ENCODE measurements at regions not wholly inside any gene's neighbourhood (a gene's known extent, or its start where the extent isn't known, plus 50 kb on each side); places are given as distances from the start of the nearest gene placed in this dataset.

GRCh38 chr2:36214691-36215090, 140.9 kb upstream of the CRIM1 start:
- no peaks in the 10 kb centered on the region for H4K20me1 ChIP-seq (ENCODE audit: low read depth, low read length)
- TF ChIP-seq CTCF (IDR thresholded peaks at IDR 0.05; ENCODE audit: insufficient read depth, low read length, poor library complexity, severe bottlenecking) (no peak), EZH2phosphoT487 (conservative IDR thresholded peaks at IDR 0.05; ENCODE audit: low read length) (no peak)
- no peak overlapping the region for H3K9ac ChIP-seq (ENCODE audit: low read length)
- H2AFZ ChIP-seq (ENCODE audit: low read depth, low read length, severe bottlenecking), result no peak overlapping the region
- no peaks in the 10 kb centered on the region for H3K36me3 ChIP-seq (ENCODE audit: low read length)
- no peaks in the 10 kb centered on the region for H3K9me3 ChIP-seq (ENCODE audit: insufficient read depth, low read length)
- H3K4me2 ChIP-seq (ENCODE audit: low read depth, low read length, poor library complexity, severe bottlenecking), result no peak overlapping the region
- H3K27me3 ChIP-seq (ENCODE audit: low read length), result no peaks in the 10 kb centered on the region
- H3F3A ChIP-seq (ENCODE audit: insufficient read depth), result no peaks in the 10 kb centered on the region
- no peaks in the 10 kb centered on the region for H3K79me2 ChIP-seq (ENCODE audit: insufficient read depth, low read length)
- no peak overlapping the region for H3K4me3 ChIP-seq (ENCODE audit: insufficient read depth, low read length, poor library complexity, severe bottlenecking)
- H3K9me2 ChIP-seq (replicated peaks; ENCODE audit: insufficient read depth, low read length), result no peaks in the 10 kb centered on the region
- no peak overlapping the region for H3K27ac ChIP-seq (ENCODE audit: low read depth, low read length)

- no peaks in the 10 kb centered on the region for H3K36me3 ChIP-seq (ENCODE audit: low read length)
- TF ChIP-seq CTCF (IDR thresholded peaks at IDR 0.05; ENCODE audit: insufficient read depth, low read length, poor library complexity, severe bottlenecking) (no peak), EZH2phosphoT487 (conservative IDR thresholded peaks at IDR 0.05; ENCODE audit: low read length) (no peak)
Observed at GRCh38 chr2:36203366-36203765, 152.2 kb upstream of the CRIM1 start.

GRCh38 chr2:36197181-36197971, 158.2 kb upstream of the CRIM1 start:
- no peaks in the 10 kb centered on the region for H4K20me1 ChIP-seq (ENCODE audit: low read depth, low read length)
- H3F3A ChIP-seq (ENCODE audit: insufficient read depth), result no peaks in the 10 kb centered on the region
- H3K9ac ChIP-seq (ENCODE audit: low read length), result no peak overlapping the region
- no peaks in the 10 kb centered on the region for H3K79me2 ChIP-seq (ENCODE audit: insufficient read depth, low read length)
- no peak for TF ChIP-seq EZH2phosphoT487 (conservative IDR thresholded peaks at IDR 0.05; ENCODE audit: low read length)
- TF ChIP-seq CTCF (IDR thresholded peaks at IDR 0.05; ENCODE audit: insufficient read depth, low read length, poor library complexity, severe bottlenecking), result no peak
- no peak overlapping the region for H3K4me2 ChIP-seq (ENCODE audit: low read depth, low read length, poor library complexity, severe bottlenecking)
- no peaks in the 10 kb centered on the region for H3K36me3 ChIP-seq (ENCODE audit: low read length)
- no peaks in the 10 kb centered on the region for H3K9me2 ChIP-seq (replicated peaks; ENCODE audit: insufficient read depth, low read length)
- H3K27me3 ChIP-seq (ENCODE audit: low read length), result no peaks in the 10 kb centered on the region
- H2AFZ ChIP-seq (ENCODE audit: low read depth, low read length, severe bottlenecking), result no peak overlapping the region
- H3K9me3 ChIP-seq (ENCODE audit: insufficient read depth, low read length), result no peaks in the 10 kb centered on the region
- no peak overlapping the region for H3K4me3 ChIP-seq (ENCODE audit: insufficient read depth, low read length, poor library complexity, severe bottlenecking)
- H3K27ac ChIP-seq (ENCODE audit: low read depth, low read length), result no peak overlapping the region

More at GRCh38 chr2:36203366-36203765, 152.2 kb upstream of the CRIM1 start:
- no peaks in the 10 kb centered on the region for H3K79me2 ChIP-seq (ENCODE audit: insufficient read depth, low read length)
- H3K4me3 ChIP-seq (ENCODE audit: insufficient read depth, low read length, poor library complexity, severe bottlenecking), result no peak overlapping the region
- H3K9me2 ChIP-seq (replicated peaks; ENCODE audit: insufficient read depth, low read length), result no peaks in the 10 kb centered on the region
- no peak overlapping the region for H3K4me2 ChIP-seq (ENCODE audit: low read depth, low read length, poor library complexity, severe bottlenecking)
- H3K27ac ChIP-seq (ENCODE audit: low read depth, low read length), result no peak overlapping the region
- no peaks in the 10 kb centered on the region for H4K20me1 ChIP-seq (ENCODE audit: low read depth, low read length)
- H3K27me3 ChIP-seq (ENCODE audit: low read length), result no peaks in the 10 kb centered on the region
- no peak overlapping the region for H2AFZ ChIP-seq (ENCODE audit: low read depth, low read length, severe bottlenecking)
- H3K9me3 ChIP-seq (ENCODE audit: insufficient read depth, low read length), result no peaks in the 10 kb centered on the region
- no peaks in the 10 kb centered on the region for H3F3A ChIP-seq (ENCODE audit: insufficient read depth)
- H3K9ac ChIP-seq (ENCODE audit: low read length), result no peak overlapping the region

Data from SU-DHL-6 (cell line).